Neural crest cell (in vitro differentiated cells): ENCODE measurements at regions not wholly inside any gene's neighbourhood (a gene's known extent, or its start where the extent isn't known, plus 50 kb on each side); places are given as distances from the start of the nearest gene placed in this dataset.

Experiments used
- DNase-seq: peaks from one replicate; pipeline ENCODE4 v3.0.0; 2021; ENCODE audit warnings: low read depth, mixed read lengths, low spot score
- H3K27ac Mint-ChIP-seq: one replicate; pipeline ENCODE4 v1.8.0; 2021; ENCODE audit warnings: mild to moderate bottlenecking, mixed read lengths; ENCODE audit not compliant: unreplicated experiment
- H3K27me3 Mint-ChIP-seq: 2 replicates; pipeline ENCODE4 v1.8.0; 2021; ENCODE audit warnings: low read depth, mild to moderate bottlenecking, mixed read lengths
- H3K36me3 Mint-ChIP-seq: 2 replicates; pipeline ENCODE4 v1.8.0; 2021; ENCODE audit warnings: low read depth, mild to moderate bottlenecking, mixed read lengths
- H3K4me1 Mint-ChIP-seq: 2 replicates; pipeline ENCODE4 v1.8.0; 2021; ENCODE audit warnings: mixed read lengths
- H3K4me3 Mint-ChIP-seq: one replicate; pipeline ENCODE4 v1.8.0; 2021; ENCODE audit warnings: mild to moderate bottlenecking, mixed read lengths
- H3K9me3 Mint-ChIP-seq: 2 replicates; pipeline ENCODE4 v1.8.0; 2021; ENCODE audit warnings: mixed read lengths
- TF ChIP-seq, protein P1 (sequence below): fragments of 200-600 bp; sonication (generic); conservative IDR thresholded peaks from 2 replicates; pipeline ENCODE4 v1.5.0; 2021; ENCODE audit warnings: antibody characterized with exemption, mild to moderate bottlenecking

- no peak for DNase-seq
- H3K4me1 Mint-ChIP-seq, result no peaks in the 10 kb centered on the region
- H3K27ac Mint-ChIP-seq, result no peak overlapping the region
- H3K9me3 Mint-ChIP-seq, result peaks cover 11% of the 10 kb centered on the region
- TF ChIP-seq, protein P1, sequence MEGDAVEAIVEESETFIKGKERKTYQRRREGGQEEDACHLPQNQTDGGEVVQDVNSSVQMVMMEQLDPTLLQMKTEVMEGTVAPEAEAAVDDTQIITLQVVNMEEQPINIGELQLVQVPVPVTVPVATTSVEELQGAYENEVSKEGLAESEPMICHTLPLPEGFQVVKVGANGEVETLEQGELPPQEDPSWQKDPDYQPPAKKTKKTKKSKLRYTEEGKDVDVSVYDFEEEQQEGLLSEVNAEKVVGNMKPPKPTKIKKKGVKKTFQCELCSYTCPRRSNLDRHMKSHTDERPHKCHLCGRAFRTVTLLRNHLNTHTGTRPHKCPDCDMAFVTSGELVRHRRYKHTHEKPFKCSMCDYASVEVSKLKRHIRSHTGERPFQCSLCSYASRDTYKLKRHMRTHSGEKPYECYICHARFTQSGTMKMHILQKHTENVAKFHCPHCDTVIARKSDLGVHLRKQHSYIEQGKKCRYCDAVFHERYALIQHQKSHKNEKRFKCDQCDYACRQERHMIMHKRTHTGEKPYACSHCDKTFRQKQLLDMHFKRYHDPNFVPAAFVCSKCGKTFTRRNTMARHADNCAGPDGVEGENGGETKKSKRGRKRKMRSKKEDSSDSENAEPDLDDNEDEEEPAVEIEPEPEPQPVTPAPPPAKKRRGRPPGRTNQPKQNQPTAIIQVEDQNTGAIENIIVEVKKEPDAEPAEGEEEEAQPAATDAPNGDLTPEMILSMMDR, result no peak
- no peaks in the 10 kb centered on the region for H3K27me3 Mint-ChIP-seq
- no peak overlapping the region for H3K4me3 Mint-ChIP-seq
- H3K36me3 Mint-ChIP-seq, result peaks cover 7% of the 10 kb centered on the region
Measured at GRCh38 chrX:15055146-15055930, 182.1 kb downstream of the MOSPD2 start.

- Mint-ChIP-seq H3K36me3 (peaks cover 7% of the 10 kb centered on the region), H3K27ac (no peak overlapping the region), H3K4me3 (no peak overlapping the region), H3K4me1 (no peaks in the 10 kb centered on the region), H3K27me3 (no peaks in the 10 kb centered on the region), H3K9me3 (peaks cover 21% of the 10 kb centered on the region)
- TF ChIP-seq, protein P1, result no peak
- DNase-seq, result no peak
Measured at GRCh38 chrX:15050395-15050794, 177.2 kb downstream of the MOSPD2 start.

DNA sequence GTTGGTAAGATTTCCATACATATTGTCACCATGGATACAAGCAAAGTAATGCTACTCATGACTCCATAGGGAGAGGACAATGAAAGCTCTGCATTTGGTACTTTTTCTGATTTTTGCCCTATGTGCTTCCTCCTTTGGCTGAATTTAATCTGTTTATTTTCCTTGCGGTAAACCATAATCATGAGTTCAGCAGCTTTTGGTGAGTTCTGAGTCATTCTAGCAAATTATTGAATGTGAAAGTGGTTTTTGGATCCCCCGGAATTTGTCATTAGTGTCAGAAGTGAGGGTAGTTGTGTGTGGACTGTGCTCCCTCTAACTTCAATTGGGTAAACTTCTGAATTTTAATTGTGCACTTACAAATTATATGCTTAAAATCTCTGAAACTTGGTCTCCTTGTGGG, 170.3 kb downstream of the MOSPD2 start:
- H3K4me3 Mint-ChIP-seq, result no peak overlapping the region

DNA sequence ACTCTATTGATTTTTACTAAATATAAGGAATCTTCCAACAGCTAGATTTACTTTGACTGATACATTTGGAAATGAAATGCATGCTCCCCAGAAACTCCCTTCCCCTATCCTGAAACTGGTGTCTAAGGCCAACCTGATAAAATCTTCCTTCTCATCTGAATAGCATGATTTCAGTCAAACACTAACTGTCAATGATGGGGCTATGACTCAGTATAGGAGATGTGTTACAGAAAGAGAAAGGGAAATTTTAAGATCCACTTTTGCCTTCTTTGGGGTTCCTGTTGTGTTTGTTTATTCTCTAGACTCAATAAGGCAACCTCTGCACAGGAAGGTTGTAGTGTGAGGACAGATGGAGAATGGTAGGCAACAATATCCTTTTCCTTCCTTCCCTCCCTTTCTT, 160.7 kb downstream of the MOSPD2 start:
- no peaks in the 10 kb centered on the region for H3K4me1 Mint-ChIP-seq
- no peak overlapping the region for H3K4me3 Mint-ChIP-seq
- no peak overlapping the region for H3K27ac Mint-ChIP-seq
- H3K9me3 Mint-ChIP-seq, result peaks cover 3% of the 10 kb centered on the region
- no peaks in the 10 kb centered on the region for H3K36me3 Mint-ChIP-seq
- no peaks in the 10 kb centered on the region for H3K27me3 Mint-ChIP-seq
- no peak for DNase-seq
- TF ChIP-seq, protein P1, result no peak

More for the DNA sequence above, 170.3 kb downstream of the MOSPD2 start:
- DNase-seq, result no peak
- TF ChIP-seq, protein P1, result no peak
- H3K27ac Mint-ChIP-seq, result no peak overlapping the region
- no peaks in the 10 kb centered on the region for H3K4me1 Mint-ChIP-seq
- H3K9me3 Mint-ChIP-seq, result peaks cover 7% of the 10 kb centered on the region
- H3K36me3 Mint-ChIP-seq, result no peaks in the 10 kb centered on the region
- H3K27me3 Mint-ChIP-seq, result no peaks in the 10 kb centered on the region

DNA sequence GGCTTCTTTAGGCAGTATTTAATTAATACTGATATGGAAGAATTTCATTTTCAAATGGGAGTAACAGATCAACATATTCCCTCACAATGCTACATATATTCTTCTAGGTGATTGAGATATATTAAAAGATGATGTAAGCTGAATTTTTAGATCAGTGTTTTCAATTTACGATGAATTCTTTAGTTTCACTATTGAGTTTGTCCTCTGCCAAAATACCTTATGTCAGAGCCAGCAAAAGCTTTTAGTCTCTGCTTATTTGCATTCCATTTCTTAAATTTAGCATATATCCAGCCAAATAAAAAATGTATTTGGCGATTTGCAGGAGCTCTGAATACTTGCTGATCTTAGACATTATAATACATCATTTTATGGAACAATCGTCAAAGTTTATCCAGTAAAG, 144.3 kb downstream of the MOSPD2 start:
- H3K27ac Mint-ChIP-seq, result no peak overlapping the region
- H3K4me3 Mint-ChIP-seq, result no peak overlapping the region
- no peaks in the 10 kb centered on the region for H3K27me3 Mint-ChIP-seq
- no peaks in the 10 kb centered on the region for H3K36me3 Mint-ChIP-seq
- TF ChIP-seq, protein P1, result no peak
- no peaks in the 10 kb centered on the region for H3K4me1 Mint-ChIP-seq
- H3K9me3 Mint-ChIP-seq, result peaks cover 5% of the 10 kb centered on the region
- no peak for DNase-seq
